Mesenchymal stem cell (in vitro differentiated cells and primary cell): ENCODE measurements at regions not wholly inside any gene's neighbourhood (a gene's known extent, or its start where the extent isn't known, plus 50 kb on each side); places are given as distances from the start of the nearest gene placed in this dataset.

Source experiments
- DNase-seq: peaks from one replicate; pipeline ENCODE4 v3.0.0-alpha.2; 2013
- H2AFZ ChIP-seq: one replicate; pipeline ENCODE4 v1.6.1; 2013; ENCODE audit warnings: low read depth, mild to moderate bottlenecking, control low read depth, inconsistent platforms, low read length, moderate library complexity
- H2AK5ac ChIP-seq: 2 replicates; pipeline ENCODE4 v1.6.1; 2013; ENCODE audit warnings: low read length, moderate library complexity, mild to moderate bottlenecking, inconsistent platforms; ENCODE audit not compliant: severe bottlenecking
- H2BK120ac ChIP-seq: one replicate; pipeline ENCODE4 v1.6.1; 2013; ENCODE audit warnings: low read depth, mild to moderate bottlenecking, inconsistent platforms, low read length, moderate library complexity
- H2BK12ac ChIP-seq, 2 experiments: one replicate each; pipeline ENCODE4 v1.6.1; 2013; ENCODE audit warnings: inconsistent platforms in 2 of 2, low read length in 2 of 2, mild to moderate bottlenecking in 2 of 2, moderate library complexity in 2 of 2, control low read depth in 1 of 2
- H2BK15ac ChIP-seq: one replicate; pipeline ENCODE4 v1.6.1; 2013; ENCODE audit warnings: mild to moderate bottlenecking, low read depth, inconsistent platforms; ENCODE audit not compliant: poor library complexity, severe bottlenecking
- H2BK5ac ChIP-seq: 2 replicates; pipeline ENCODE4 v1.6.1; 2013; ENCODE audit warnings: low read depth, mild to moderate bottlenecking, low read length, control low read depth, inconsistent platforms; ENCODE audit not compliant: poor library complexity, severe bottlenecking
- H3K14ac ChIP-seq, 2 experiments: one replicate each; pipeline ENCODE4 v1.6.1; 2013; ENCODE audit warnings: inconsistent platforms in 2 of 2, low read length in 2 of 2, control low read depth in 1 of 2, mild to moderate bottlenecking in 1 of 2, moderate library complexity in 1 of 2
- H3K18ac ChIP-seq, 2 experiments: one replicate each; pipeline ENCODE4 v1.6.1; 2013; ENCODE audit warnings: inconsistent platforms in 2 of 2, low read length in 2 of 2, control low read depth in 1 of 2, low read depth in 1 of 2, mild to moderate bottlenecking in 1 of 2
- H3K23ac ChIP-seq, 2 experiments: one replicate each; pipeline ENCODE4 v1.6.1; 2013; ENCODE audit warnings: inconsistent platforms in 2 of 2, low read length in 2 of 2, mild to moderate bottlenecking in 2 of 2, moderate library complexity in 2 of 2, control low read depth in 1 of 2
- H3K27ac ChIP-seq: 2 replicates; pipeline ENCODE4 v1.5.1; 2013; ENCODE audit warnings: mild to moderate bottlenecking, moderate library complexity, low read length, control low read depth, inconsistent platforms; ENCODE audit not compliant: poor library complexity, severe bottlenecking
- H3K27me3 ChIP-seq, 2 experiments: 2 replicates each; pipeline versions ENCODE4 v1.6.1 to v1.7.0; 2013; ENCODE audit warnings: low read length in 2 of 2, mild to moderate bottlenecking in 2 of 2, moderate library complexity in 2 of 2, control low read depth in 1 of 2, inconsistent platforms in 1 of 2; ENCODE audit not compliant: control insufficient read depth in 1 of 2, insufficient read depth in 1 of 2
- H3K36me3 ChIP-seq, 2 experiments: 2 replicates each; pipeline versions ENCODE4 v1.6.1 to v1.7.0; 2013; ENCODE audit warnings: low read length in 2 of 2, control low read depth in 1 of 2, inconsistent platforms in 1 of 2, low read depth in 1 of 2, mild to moderate bottlenecking in 1 of 2; ENCODE audit not compliant: insufficient read depth in 2 of 2, control insufficient read depth in 1 of 2
- H3K4ac ChIP-seq, 2 experiments: one replicate each; pipeline ENCODE4 v1.6.1; 2013; ENCODE audit warnings: inconsistent platforms in 2 of 2, low read length in 2 of 2, mild to moderate bottlenecking in 2 of 2, moderate library complexity in 2 of 2, control low read depth in 1 of 2, low read depth in 1 of 2
- H3K4me1 ChIP-seq: 2 replicates; pipeline ENCODE4 v1.6.1; 2013; ENCODE audit warnings: low read depth, low read length, control low read depth; ENCODE audit not compliant: control insufficient read depth, insufficient read depth
- H3K4me2 ChIP-seq: 2 replicates; pipeline ENCODE4 v1.6.1; 2013; ENCODE audit warnings: low read length, mild to moderate bottlenecking, inconsistent platforms; ENCODE audit not compliant: poor library complexity, severe bottlenecking
- H3K4me3 ChIP-seq, 2 experiments: 2 replicates each; pipeline versions ENCODE4 v1.5.1 to v1.7.0; 2013; ENCODE audit warnings: low read length in 2 of 2, mild to moderate bottlenecking in 2 of 2, control low read depth in 1 of 2, low read depth in 1 of 2; ENCODE audit not compliant: insufficient read depth in 1 of 2
- H3K79me1 ChIP-seq: replicated peaks from 2 replicates; pipeline ENCODE4 v1.6.1; 2013; ENCODE audit warnings: mild to moderate bottlenecking, control low read depth, low read length, inconsistent platforms; ENCODE audit not compliant: poor library complexity, severe bottlenecking
- H3K9ac ChIP-seq: 2 replicates; pipeline ENCODE4 v1.7.0; 2013; ENCODE audit warnings: mild to moderate bottlenecking, low read length, moderate library complexity
- H3K9me3 ChIP-seq: 2 replicates; pipeline ENCODE4 v1.7.0; 2013; ENCODE audit warnings: mild to moderate bottlenecking, low read length; ENCODE audit not compliant: control insufficient read depth
- H4K8ac ChIP-seq: one replicate; pipeline ENCODE4 v1.6.1; 2013; ENCODE audit warnings: inconsistent platforms, mild to moderate bottlenecking, low read length, moderate library complexity
- H4K91ac ChIP-seq: one replicate; pipeline ENCODE4 v1.6.1; 2013; ENCODE audit warnings: mild to moderate bottlenecking, low read length, inconsistent platforms
- WGBS: methylation state at CpG from one replicate; pipeline ENCODE4 v1.1.7; 2013; ENCODE audit warnings: mixed read lengths; 5-methylcytosine and 5-hydroxymethylcytosine counted together

DNA sequence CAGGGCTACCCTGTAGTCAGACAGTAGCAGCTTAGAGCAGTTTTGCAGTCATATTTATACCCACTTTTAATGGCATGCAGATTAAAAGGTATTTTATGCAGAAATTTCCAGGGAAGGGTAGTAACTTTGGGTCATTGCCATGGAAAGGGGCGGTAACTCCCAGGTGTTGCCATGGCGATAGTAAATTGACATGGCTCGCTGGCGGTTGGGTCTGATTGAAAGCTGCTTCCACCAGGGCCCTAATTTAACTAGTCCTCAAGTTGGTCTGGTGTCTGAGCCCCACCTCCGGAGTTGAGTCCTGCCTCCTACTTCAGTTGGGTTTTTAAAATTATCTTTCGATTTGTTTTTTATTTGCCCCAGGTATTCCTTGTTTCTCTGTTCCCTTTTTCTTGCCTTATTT lies 70.1 kb downstream of the NAA11 start:
- Histone ChIP-seq H3K14ac (no peak overlapping the region), H2BK5ac (no peak overlapping the region), H2BK120ac (no peak overlapping the region), H3K4me2 (no peak overlapping the region), H3K9me3 (no peaks in the 10 kb centered on the region), H2BK15ac (no peak overlapping the region), H3K4me1 (no peaks in the 10 kb centered on the region), H2AK5ac (no peak overlapping the region), H3K27me3 (no peaks in the 10 kb centered on the region), H2BK12ac (no peak overlapping the region), H4K8ac (no peak overlapping the region), H3K9ac (no peak overlapping the region), H2AFZ (no peak overlapping the region), H3K27ac (no peak overlapping the region), H3K36me3 (peaks cover 0 to 3% of the 10 kb centered on the region in 2 experiments), H3K4ac (no peak overlapping the region), H3K4me3 (no peak overlapping the region), H4K91ac (no peak overlapping the region), H3K18ac (no peak overlapping the region), H3K79me1 (no peaks in the 10 kb centered on the region), H3K23ac (no peak overlapping the region)
- 71% methylated on average over 6 of the region's 6 CpGs for WGBS
- DNase-seq, result no peak

DNA sequence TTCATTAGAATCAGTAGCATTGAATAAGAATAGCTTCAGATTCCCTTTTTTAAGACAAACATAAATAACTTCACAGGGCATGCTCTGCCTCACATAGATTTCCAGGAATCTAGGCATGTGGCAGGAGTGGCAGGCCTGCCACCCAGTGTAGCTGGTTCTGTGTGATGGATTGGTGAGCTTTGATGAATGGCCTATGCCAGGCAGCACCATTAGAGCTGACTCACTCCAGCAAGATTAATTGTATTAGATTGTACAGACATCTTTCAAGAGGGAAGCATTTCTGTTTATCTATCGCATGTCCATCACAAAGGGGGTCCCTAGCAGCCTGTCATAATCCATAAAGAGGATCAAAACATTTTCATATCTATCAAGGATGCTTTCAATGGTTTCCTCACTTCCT lies 71.9 kb downstream of the NAA11 start:
- no peak overlapping the region for H4K8ac ChIP-seq
- H3K18ac ChIP-seq, result no peak overlapping the region
- no peak overlapping the region for H2BK15ac ChIP-seq
- H3K4me1 ChIP-seq, result peaks cover 5% of the 10 kb centered on the region
- no peak overlapping the region for H3K23ac ChIP-seq
- peaks cover 0 to 3% of the 10 kb centered on the region in 2 experiments for H3K36me3 ChIP-seq
- no peak overlapping the region for H3K9ac ChIP-seq
- H2AFZ ChIP-seq, result no peak overlapping the region
- no peak overlapping the region for H3K4me2 ChIP-seq
- no peaks in the 10 kb centered on the region for H3K27me3 ChIP-seq
- no peak overlapping the region for H4K91ac ChIP-seq
- H3K4ac ChIP-seq, result no peak overlapping the region
- no peak overlapping the region for H2BK120ac ChIP-seq
- no peak overlapping the region for H2BK5ac ChIP-seq
- 100% methylated on average over 1 of the region's 1 CpG for WGBS
- H3K4me3 ChIP-seq, result no peak overlapping the region
- H3K27ac ChIP-seq, result no peak overlapping the region
- H3K14ac ChIP-seq, result no peak overlapping the region
- no peaks in the 10 kb centered on the region for H3K9me3 ChIP-seq
- H3K79me1 ChIP-seq, result no peaks in the 10 kb centered on the region
- H2BK12ac ChIP-seq, result no peak overlapping the region
- no peak for DNase-seq
- no peak overlapping the region for H2AK5ac ChIP-seq

DNA sequence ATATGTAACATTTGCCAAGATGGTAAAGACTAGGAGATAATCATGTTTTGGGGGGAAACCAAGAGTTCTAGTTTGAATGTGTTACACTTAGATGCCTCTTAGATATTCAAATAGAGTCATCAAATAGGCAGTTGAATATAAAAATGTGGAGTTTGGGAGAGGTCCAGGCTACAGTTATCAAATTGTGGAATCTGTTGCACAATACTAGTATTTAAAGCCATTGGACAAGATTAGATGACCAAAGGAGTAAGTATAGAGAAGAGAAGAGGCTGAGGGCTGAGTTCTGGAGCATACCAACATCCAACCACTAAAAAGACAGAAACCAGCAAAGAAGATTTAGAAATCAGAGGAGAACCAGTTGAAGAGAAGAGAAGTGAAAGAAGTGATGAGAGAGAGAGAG lies 72.7 kb downstream of the NAA11 start:
- Histone ChIP-seq H3K4me2 (no peak overlapping the region), H3K9ac (no peak overlapping the region), H4K8ac (no peak overlapping the region), H4K91ac (no peak overlapping the region), H3K9me3 (no peaks in the 10 kb centered on the region), H2AK5ac (no peak overlapping the region), H3K23ac (no peak overlapping the region), H3K27ac (no peak overlapping the region), H3K36me3 (peaks cover 0 to 7% of the 10 kb centered on the region in 2 experiments), H2BK120ac (no peak overlapping the region), H3K27me3 (no peaks in the 10 kb centered on the region), H2BK15ac (no peak overlapping the region), H3K79me1 (no peaks in the 10 kb centered on the region), H3K4me3 (no peak overlapping the region), H2AFZ (no peak overlapping the region), H3K4ac (no peak overlapping the region), H3K18ac (no peak overlapping the region), H2BK5ac (no peak overlapping the region), H2BK12ac (no peak overlapping the region), H3K4me1 (peaks cover 8% of the 10 kb centered on the region), H3K14ac (no peak overlapping the region)
- DNase-seq, result no peak

DNA sequence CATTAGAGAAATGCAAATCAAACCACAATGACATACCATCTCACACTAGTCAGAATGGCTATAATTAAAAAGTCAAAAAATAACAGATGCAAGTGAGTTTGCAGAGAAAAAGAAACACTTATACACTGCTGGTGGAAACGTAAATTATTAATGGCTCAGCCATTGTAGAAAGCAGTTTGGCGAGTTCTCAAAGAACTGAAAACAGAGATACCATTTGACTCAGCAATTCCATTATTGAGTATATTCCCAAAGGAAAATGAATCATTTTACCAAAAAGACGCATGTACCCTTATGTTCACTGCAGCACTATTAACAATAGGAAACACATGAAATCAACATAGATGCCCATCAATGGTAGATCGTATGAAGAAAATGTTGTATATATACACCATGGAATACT lies 75.0 kb downstream of the NAA11 start:
- no peak overlapping the region for H3K9ac ChIP-seq
- H3K27ac ChIP-seq, result peak overlapping the region; percentile 45
- H2BK120ac ChIP-seq, result no peak overlapping the region
- H3K18ac ChIP-seq, result no peak overlapping the region
- no peak overlapping the region for H2AK5ac ChIP-seq
- no peak overlapping the region for H2BK12ac ChIP-seq
- H2BK15ac ChIP-seq, result no peak overlapping the region
- H3K4ac ChIP-seq, result no peak overlapping the region
- H2BK5ac ChIP-seq, result no peak overlapping the region
- WGBS, result 97% methylated on average over 2 of the region's 4 CpGs
- peaks cover 12% of the 10 kb centered on the region for H3K4me1 ChIP-seq
- no peak overlapping the region for H3K4me3 ChIP-seq
- no peaks in the 10 kb centered on the region for H3K9me3 ChIP-seq
- no peak overlapping the region for H4K91ac ChIP-seq
- no peak overlapping the region for H3K23ac ChIP-seq
- no peak overlapping the region for H4K8ac ChIP-seq
- H3K27me3 ChIP-seq, result peaks cover 0 to 11% of the 10 kb centered on the region in 2 experiments
- no peak overlapping the region for H3K4me2 ChIP-seq
- peaks cover 0 to 3% of the 10 kb centered on the region in 2 experiments for H3K36me3 ChIP-seq
- H2AFZ ChIP-seq, result no peak overlapping the region
- no peak overlapping the region for H3K14ac ChIP-seq
- no peak for DNase-seq
- no peaks in the 10 kb centered on the region for H3K79me1 ChIP-seq
